ENCODE measurements at regions not wholly inside any gene's neighbourhood (a gene's known extent, or its start where the extent isn't known, plus 50 kb on each side); places are given as distances from the start of the nearest gene placed in this dataset.

- DNase-seq (ENCODE audit: low read depth): no peak
Measured at GRCh38 chr5:124664287-124664686, 82.2 kb downstream of the ZNF608 start.

GRCh38 chr5:124663101-124663506 is 83.3 kb downstream of the ZNF608 start:
- no peak for DNase-seq (ENCODE audit: low read depth)

- DNase-seq (ENCODE audit: low read depth): no peak
Measured at GRCh38 chr5:124662181-124662781, 84.2 kb downstream of the ZNF608 start.

- peak; percentile 86 for DNase-seq (ENCODE audit: low read depth)
Measured at GRCh38 chr5:124661317-124662141, 84.9 kb downstream of the ZNF608 start.

- no peak for DNase-seq (ENCODE audit: low read depth)
Measured at GRCh38 chr5:124660229-124661093, 86.0 kb downstream of the ZNF608 start.

GRCh38 chr5:124659798-124660197 is 86.6 kb downstream of the ZNF608 start:
- DNase-seq (ENCODE audit: low read depth): no peak

GRCh38 chr5:124658867-124659557 is 87.4 kb downstream of the ZNF608 start:
- DNase-seq (ENCODE audit: low read depth): no peak

GRCh38 chr5:124655921-124656511 is 90.4 kb downstream of the ZNF608 start:
- peak; percentile 92 for DNase-seq (ENCODE audit: low read depth)

GRCh38 chr5:124655251-124655917 is 91.1 kb downstream of the ZNF608 start:
- DNase-seq (ENCODE audit: low read depth): peak; percentile 57

GRCh38 chr5:124654418-124654817 is 92.0 kb downstream of the ZNF608 start:
- no peak for DNase-seq (ENCODE audit: low read depth)

GRCh38 chr5:124653666-124654065 is 92.8 kb downstream of the ZNF608 start:
- no peak for DNase-seq (ENCODE audit: low read depth)

- no peak for DNase-seq (ENCODE audit: low read depth)
Measured at GRCh38 chr5:124652892-124653441, 93.5 kb downstream of the ZNF608 start.

GRCh38 chr5:124652514-124652819 is 94.0 kb downstream of the ZNF608 start:
- DNase-seq (ENCODE audit: low read depth): no peak

GRCh38 chr5:124651663-124652513 is 94.6 kb downstream of the ZNF608 start:
- DNase-seq (ENCODE audit: low read depth): peak; percentile 81

- DNase-seq (ENCODE audit: low read depth): peak; percentile 81
Measured at GRCh38 chr5:124650951-124651662, 95.3 kb downstream of the ZNF608 start.

GRCh38 chr5:124650147-124650561 is 96.3 kb downstream of the ZNF608 start:
- no peak for DNase-seq (ENCODE audit: low read depth)

- DNase-seq (ENCODE audit: low read depth): peak; percentile 96
Measured at GRCh38 chr5:124649491-124650146, 96.8 kb downstream of the ZNF608 start.

- DNase-seq (ENCODE audit: low read depth): no peak
Measured at GRCh38 chr5:124648902-124649467, 97.5 kb downstream of the ZNF608 start.
